ENCODE measurements at regions not wholly inside any gene's neighbourhood (a gene's known extent, or its start where the extent isn't known, plus 50 kb on each side); places are given as distances from the start of the nearest gene placed in this dataset.

DNA sequence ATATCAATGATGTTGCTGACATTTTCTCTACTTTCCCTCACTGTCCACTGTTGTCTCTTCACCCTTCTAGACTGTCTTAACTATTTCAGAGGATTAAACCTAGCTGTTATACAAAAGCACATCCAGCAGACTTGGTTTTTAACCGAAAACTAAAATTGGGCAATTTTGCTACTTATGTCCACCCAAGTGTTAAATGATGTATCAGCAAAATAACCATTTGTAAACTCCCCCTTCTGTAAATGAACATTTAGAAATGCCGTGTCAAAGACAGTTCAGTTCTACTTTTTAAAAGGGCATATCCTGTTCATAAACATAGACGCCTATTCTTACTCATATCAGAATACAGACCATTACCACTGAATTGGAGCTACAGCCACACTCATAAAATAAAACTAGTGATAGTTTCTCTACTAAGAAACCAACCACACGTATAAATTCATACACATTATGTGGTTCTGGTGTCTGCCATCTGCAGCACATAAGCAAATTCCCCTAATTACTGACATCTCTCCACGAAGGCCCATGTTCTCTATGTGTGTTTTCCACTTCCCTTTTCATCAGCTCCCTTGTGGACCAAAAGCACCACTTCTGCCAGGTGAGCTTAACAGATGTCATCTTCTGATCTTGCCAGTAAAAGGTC is 1091.8 kb downstream of the PCDH9 start (continued):
- TF ChIP-seq PML (IDR thresholded peaks at IDR 0.05; ENCODE audit: low read length), result no peak
- TF ChIP-seq, protein P1, sequence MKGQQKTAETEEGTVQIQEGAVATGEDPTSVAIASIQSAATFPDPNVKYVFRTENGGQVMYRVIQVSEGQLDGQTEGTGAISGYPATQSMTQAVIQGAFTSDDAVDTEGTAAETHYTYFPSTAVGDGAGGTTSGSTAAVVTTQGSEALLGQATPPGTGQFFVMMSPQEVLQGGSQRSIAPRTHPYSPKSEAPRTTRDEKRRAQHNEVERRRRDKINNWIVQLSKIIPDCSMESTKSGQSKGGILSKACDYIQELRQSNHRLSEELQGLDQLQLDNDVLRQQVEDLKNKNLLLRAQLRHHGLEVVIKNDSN (IDR thresholded peaks at IDR 0.05; ENCODE audit: borderline replicate concordance, extremely low read length, insufficient read depth, low read depth, low read length), result no peak
- TF ChIP-seq, protein P2, sequence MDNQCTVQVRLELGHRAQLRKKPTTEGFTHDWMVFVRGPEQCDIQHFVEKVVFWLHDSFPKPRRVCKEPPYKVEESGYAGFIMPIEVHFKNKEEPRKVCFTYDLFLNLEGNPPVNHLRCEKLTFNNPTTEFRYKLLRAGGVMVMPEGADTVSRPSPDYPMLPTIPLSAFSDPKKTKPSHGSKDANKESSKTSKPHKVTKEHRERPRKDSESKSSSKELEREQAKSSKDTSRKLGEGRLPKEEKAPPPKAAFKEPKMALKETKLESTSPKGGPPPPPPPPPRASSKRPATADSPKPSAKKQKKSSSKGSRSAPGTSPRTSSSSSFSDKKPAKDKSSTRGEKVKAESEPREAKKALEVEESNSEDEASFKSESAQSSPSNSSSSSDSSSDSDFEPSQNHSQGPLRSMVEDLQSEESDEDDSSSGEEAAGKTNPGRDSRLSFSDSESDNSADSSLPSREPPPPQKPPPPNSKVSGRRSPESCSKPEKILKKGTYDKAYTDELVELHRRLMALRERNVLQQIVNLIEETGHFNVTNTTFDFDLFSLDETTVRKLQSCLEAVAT (IDR thresholded peaks at IDR 0.05), result peak; percentile 73
- no peak for TF ChIP-seq SMC3 (IDR thresholded peaks at IDR 0.05; ENCODE audit: borderline replicate concordance, low read length)
- no peak for TF ChIP-seq BRCA1 (IDR thresholded peaks at IDR 0.05; ENCODE audit: low read depth, low read length)
- TF ChIP-seq, protein P3, sequence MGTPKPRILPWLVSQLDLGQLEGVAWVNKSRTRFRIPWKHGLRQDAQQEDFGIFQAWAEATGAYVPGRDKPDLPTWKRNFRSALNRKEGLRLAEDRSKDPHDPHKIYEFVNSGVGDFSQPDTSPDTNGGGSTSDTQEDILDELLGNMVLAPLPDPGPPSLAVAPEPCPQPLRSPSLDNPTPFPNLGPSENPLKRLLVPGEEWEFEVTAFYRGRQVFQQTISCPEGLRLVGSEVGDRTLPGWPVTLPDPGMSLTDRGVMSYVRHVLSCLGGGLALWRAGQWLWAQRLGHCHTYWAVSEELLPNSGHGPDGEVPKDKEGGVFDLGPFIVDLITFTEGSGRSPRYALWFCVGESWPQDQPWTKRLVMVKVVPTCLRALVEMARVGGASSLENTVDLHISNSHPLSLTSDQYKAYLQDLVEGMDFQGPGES (IDR thresholded peaks at IDR 0.05), result no peak
- peak; percentile 85 to 92 for TF ChIP-seq IKZF2 (IDR thresholded peaks at IDR 0.05)
- no peak for TF ChIP-seq RCOR1 (conservative IDR thresholded peaks at IDR 0.05; ENCODE audit: low read depth, low read length)
- TF ChIP-seq, protein P4, sequence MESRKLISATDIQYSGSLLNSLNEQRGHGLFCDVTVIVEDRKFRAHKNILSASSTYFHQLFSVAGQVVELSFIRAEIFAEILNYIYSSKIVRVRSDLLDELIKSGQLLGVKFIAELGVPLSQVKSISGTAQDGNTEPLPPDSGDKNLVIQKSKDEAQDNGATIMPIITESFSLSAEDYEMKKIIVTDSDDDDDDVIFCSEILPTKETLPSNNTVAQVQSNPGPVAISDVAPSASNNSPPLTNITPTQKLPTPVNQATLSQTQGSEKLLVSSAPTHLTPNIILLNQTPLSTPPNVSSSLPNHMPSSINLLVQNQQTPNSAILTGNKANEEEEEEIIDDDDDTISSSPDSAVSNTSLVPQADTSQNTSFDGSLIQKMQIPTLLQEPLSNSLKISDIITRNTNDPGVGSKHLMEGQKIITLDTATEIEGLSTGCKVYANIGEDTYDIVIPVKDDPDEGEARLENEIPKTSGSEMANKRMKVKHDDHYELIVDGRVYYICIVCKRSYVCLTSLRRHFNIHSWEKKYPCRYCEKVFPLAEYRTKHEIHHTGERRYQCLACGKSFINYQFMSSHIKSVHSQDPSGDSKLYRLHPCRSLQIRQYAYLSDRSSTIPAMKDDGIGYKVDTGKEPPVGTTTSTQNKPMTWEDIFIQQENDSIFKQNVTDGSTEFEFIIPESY (IDR thresholded peaks at IDR 0.05), result no peak
- no peak for TF ChIP-seq ZSCAN29 (IDR thresholded peaks at IDR 0.05)
- TF ChIP-seq TAF1 (IDR thresholded peaks at IDR 0.05; ENCODE audit: borderline replicate concordance, low read depth, low read length), result no peak
- TF ChIP-seq SP1 (IDR thresholded peaks at IDR 0.05; ENCODE audit: low read depth, low read length), result peak; percentile 55
- TF ChIP-seq RAD51 (IDR thresholded peaks at IDR 0.05), result no peak
- TF ChIP-seq, protein P5, sequence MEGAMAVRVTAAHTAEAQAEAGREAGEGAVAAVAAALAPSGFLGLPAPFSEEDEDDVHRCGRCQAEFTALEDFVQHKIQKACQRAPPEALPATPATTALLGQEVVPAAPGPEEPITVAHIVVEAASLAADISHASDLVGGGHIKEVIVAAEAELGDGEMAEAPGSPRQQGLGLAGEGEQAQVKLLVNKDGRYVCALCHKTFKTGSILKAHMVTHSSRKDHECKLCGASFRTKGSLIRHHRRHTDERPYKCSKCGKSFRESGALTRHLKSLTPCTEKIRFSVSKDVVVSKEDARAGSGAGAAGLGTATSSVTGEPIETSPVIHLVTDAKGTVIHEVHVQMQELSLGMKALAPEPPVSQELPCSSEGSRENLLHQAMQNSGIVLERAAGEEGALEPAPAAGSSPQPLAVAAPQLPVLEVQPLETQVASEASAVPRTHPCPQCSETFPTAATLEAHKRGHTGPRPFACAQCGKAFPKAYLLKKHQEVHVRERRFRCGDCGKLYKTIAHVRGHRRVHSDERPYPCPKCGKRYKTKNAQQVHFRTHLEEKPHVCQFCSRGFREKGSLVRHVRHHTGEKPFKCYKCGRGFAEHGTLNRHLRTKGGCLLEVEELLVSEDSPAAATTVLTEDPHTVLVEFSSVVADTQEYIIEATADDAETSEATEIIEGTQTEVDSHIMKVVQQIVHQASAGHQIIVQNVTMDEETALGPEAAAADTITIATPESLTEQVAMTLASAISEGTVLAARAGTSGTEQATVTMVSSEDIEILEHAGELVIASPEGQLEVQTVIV (IDR thresholded peaks at IDR 0.05; ENCODE audit: borderline replicate concordance, partially characterized antibody), result no peak
- TF ChIP-seq KAT2A (conservative IDR thresholded peaks at IDR 0.05; ENCODE audit: control insufficient read depth, low read depth, low read length), result no peak
- TF ChIP-seq NRF1 (conservative IDR thresholded peaks at IDR 0.05; ENCODE audit: low read depth, low read length), result no peak
- TF ChIP-seq NR2F1 (conservative IDR thresholded peaks at IDR 0.05), result peak; percentile 79
- TF ChIP-seq RFX5 (IDR thresholded peaks at IDR 0.05; ENCODE audit: low read depth, low read length), result no peak
- TF ChIP-seq CBFB (IDR thresholded peaks at IDR 0.05; ENCODE audit: low read depth), result no peak
- TF ChIP-seq, protein P6, sequence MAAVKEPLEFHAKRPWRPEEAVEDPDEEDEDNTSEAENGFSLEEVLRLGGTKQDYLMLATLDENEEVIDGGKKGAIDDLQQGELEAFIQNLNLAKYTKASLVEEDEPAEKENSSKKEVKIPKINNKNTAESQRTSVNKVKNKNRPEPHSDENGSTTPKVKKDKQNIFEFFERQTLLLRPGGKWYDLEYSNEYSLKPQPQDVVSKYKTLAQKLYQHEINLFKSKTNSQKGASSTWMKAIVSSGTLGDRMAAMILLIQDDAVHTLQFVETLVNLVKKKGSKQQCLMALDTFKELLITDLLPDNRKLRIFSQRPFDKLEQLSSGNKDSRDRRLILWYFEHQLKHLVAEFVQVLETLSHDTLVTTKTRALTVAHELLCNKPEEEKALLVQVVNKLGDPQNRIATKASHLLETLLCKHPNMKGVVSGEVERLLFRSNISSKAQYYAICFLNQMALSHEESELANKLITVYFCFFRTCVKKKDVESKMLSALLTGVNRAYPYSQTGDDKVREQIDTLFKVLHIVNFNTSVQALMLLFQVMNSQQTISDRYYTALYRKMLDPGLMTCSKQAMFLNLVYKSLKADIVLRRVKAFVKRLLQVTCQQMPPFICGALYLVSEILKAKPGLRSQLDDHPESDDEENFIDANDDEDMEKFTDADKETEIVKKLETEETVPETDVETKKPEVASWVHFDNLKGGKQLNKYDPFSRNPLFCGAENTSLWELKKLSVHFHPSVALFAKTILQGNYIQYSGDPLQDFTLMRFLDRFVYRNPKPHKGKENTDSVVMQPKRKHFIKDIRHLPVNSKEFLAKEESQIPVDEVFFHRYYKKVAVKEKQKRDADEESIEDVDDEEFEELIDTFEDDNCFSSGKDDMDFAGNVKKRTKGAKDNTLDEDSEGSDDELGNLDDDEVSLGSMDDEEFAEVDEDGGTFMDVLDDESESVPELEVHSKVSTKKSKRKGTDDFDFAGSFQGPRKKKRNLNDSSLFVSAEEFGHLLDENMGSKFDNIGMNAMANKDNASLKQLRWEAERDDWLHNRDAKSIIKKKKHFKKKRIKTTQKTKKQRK (IDR thresholded peaks at IDR 0.05; ENCODE audit: low read depth, low read length), result no peak
